HG03103 (cell line): ENCODE measurements at regions not wholly inside any gene's neighbourhood (a gene's known extent, or its start where the extent isn't known, plus 50 kb on each side); places are given as distances from the start of the nearest gene placed in this dataset.

ENCODE experiments used
- ATAC-seq: cut with Tn5 transposase; IDR thresholded peaks from one replicate; pipeline ENCODE4 v1.9.1; 2021; ENCODE audit warnings: low read depth; ENCODE audit not compliant: unreplicated experiment

GRCh38 chr2:126356631-126357030 lies 299.3 kb upstream of the GYPC start:
- no peak for ATAC-seq

DNA sequence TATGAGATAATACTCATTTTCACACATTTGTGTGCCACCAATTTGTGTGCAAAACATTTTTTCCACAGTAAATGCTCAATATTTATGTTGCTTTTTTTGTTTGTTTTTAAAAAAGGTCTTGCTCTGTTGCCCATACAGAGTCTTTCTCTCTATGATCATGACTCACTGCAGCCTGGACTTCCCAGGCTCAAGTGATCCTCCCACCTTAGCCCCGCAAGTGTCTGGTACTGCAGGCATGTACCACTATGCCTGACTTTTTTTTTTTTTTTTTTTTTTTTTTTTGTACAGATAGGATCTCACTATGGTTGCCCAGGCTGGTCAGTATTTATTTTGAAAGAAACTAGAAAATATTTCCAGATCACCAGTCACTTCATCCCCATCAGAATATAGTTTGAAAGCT lies 297.8 kb upstream of the GYPC start:
- ATAC-seq = no peak

DNA sequence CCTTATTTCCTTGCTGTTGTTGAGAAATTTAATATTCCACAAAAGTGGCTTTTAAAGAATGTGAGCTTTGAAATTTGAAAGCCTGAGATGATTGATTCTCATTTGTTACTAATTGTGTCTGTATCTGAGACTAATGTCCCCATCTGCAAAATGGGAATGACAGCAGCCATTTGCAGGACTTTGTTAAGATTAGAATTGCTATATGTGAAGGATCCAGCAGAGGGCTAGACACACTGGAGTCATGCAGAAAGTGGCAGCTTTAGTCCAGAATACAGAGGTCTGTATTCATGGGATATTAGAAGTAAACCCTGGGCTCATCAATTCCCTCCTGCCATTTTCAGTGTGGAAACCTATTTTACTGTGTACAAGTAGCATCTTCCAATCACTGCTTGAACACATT lies 296.5 kb upstream of the GYPC start:
- ATAC-seq = peak; percentile 86

DNA sequence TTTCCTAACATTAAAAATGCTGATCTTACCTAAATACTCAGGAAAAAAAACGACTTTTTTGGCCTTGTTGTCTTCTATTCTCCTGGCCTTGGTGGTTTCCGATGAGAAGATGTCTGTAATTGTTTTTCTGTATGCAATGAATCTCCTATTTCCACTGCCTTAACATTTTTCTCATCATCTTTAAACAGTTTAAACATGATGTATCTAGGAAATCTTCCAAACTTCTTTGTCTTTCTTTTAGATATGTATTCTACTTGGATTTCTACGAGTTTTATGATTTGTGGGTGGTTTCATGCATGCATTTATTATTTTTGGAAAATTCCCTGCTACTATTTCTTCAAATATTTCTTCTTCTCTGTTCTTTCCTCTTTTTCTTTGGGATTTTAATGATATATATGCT lies 288.6 kb upstream of the GYPC start:
- no peak for ATAC-seq

GRCh38 chr2:126368758-126369157 lies 287.2 kb upstream of the GYPC start:
- no peak for ATAC-seq

GRCh38 chr2:126370201-126370600 lies 285.8 kb upstream of the GYPC start:
- no peak for ATAC-seq

DNA sequence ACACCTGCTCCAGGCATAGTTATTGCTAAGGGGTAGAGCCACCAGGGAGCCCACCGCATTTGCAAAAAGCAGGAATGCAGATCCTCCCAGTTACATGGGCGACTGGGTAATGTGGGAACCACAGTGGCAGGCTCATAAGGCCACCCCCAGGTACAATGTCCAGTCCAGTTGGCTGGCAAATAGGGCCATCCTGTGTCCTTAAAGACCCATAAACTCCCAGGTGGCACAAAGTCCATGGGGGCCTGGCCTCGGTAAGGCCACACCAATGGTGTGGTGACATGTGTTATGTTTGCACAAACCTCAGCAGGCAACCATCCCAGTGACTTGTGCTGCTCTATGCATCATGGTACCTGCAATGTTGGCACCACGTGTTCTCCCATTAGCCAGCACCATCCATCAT lies 283.6 kb upstream of the GYPC start:
- no peak for ATAC-seq

DNA sequence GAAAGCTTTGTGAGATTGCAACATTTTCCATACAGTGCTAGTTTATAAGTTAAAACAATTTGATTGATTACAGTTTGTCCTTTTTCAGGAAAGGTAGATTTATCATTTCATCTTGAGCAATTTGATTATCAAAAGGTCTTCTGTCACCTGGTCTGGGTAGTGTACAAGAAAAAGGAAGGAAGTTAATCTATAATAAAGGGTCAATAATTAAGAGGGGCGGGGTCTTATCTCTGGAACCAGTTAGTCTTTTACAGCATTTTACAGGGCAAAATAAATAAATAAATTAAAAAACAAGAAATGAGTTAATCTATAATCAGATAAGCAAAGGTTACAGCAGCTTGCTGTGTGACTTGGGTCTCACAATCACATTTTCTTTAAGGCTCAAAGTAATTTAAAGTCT lies 277.8 kb upstream of the GYPC start:
- no peak for ATAC-seq

GRCh38 chr2:126381091-126381490 lies 274.9 kb upstream of the GYPC start:
- ATAC-seq = no peak

- ATAC-seq = no peak
Measured at GRCh38 chr2:126382998-126383397, 273.0 kb upstream of the GYPC start.

DNA sequence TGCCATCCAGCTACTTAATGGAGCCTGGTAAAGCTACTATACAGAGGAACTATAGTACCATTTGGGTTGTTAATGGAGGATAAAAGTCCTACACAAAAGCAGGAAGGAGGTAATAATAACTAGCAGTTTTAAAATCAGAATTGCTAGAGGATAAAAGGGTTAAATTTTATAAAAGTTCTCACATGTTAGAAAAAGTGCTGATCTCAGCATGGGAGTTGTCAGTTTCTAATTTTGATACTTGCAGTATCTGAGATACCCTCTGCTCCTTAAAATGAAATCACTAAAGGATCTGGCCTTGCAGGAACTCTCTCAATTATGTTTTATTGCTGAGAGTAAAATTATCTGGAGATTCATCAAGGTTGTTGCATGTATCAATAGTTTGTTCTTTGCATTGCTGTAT lies 272.2 kb upstream of the GYPC start:
- no peak for ATAC-seq

GRCh38 chr2:126385441-126385840 lies 270.5 kb upstream of the GYPC start:
- ATAC-seq = no peak

- no peak for ATAC-seq
Measured at GRCh38 chr2:126385983-126386382, 270.0 kb upstream of the GYPC start.

- no peak for ATAC-seq
Measured at GRCh38 chr2:126389446-126389845, 266.5 kb upstream of the GYPC start.

DNA sequence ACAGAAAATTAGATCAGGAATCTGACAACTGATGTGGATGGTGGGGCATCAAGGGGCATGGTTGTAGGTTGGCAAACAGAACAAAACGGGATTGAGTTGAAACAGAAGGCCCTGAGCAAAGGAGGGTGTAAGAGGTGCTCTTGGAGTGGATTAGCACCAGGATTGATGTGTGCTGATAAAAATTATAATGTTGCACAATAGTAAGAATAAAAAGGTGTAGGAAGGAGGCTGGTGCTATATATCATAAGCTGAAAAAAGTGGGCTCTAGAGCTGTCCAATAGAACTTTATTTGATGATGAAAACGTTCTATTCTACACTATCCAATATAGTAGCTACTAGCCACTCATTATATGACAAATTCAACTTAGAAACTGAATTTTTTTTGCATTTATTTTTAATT lies 263.1 kb upstream of the GYPC start:
- ATAC-seq = no peak

DNA sequence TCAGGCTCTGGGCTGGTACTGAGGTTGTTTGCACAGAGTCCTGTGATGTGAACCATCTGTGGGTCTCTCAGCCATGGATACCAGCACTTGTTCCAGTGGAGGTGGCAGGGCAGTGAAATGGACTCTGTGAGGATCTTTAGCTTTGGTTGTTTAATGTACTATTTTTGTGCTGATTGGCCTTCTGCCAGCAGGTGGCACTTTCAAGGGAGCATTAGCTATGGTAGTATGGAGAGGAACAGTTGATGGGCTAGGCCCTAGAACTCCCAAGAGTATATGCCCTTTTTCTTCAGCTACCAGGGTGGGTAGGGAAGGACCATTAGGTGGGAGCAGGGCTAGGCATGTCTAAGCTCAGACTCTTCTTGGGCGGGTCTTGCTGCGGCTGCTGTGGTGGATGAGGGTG lies 257.0 kb upstream of the GYPC start:
- ATAC-seq = no peak

DNA sequence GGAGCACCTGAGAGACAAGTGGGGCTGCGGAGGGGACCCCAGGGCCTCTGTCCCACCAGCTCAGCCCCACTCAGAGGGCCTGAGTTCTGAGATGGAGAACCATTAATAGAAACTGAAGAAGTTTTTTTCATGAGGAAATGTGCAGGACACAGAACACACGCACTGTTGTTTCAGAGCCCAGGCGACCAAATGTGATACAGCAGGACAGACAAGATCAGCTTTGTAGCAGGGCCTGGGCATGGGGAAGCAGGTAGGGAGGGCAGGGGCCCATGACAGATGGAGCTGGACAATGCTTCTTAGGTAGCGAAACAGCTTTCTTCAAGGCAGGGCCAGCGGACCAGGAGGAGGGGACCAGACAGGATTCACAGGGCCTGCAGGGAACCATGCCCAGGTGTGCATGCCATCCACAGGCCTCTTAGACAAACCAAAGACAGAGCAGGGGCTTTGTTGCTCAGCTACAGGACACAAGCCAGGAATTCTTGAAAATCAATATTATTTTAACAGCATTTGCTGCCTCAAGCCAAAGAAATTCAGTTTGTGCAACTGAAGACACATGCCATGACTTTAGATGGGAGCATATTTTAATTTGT lies 252.8 kb upstream of the GYPC start:
- no peak for ATAC-seq

GRCh38 chr2:126406267-126406666 lies 249.7 kb upstream of the GYPC start:
- ATAC-seq = no peak

DNA sequence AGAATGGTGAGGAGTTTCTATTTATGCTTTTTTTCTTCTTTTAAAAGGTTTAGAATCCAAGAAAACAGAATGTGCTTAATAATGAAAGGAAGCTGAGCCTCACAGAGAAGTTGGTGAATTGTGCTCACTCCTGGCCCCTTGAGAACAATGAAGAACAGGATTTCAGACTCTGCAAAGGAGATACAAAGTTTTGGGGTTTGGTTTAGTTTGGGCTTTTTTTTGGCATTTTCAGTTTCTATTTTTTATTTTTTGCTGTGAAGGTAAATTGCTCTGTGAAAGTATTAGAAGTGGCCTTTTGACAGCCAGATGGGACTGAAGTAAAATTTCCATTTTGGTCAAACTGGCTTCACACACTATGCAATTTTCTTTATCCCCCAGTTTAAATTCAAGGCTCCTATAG lies 247.3 kb upstream of the GYPC start:
- ATAC-seq = no peak

GRCh38 chr2:126409850-126410249 lies 246.1 kb upstream of the GYPC start:
- ATAC-seq = no peak

- ATAC-seq = no peak
Measured at GRCh38 chr2:126413079-126413478, 242.9 kb upstream of the GYPC start.

GRCh38 chr2:126419403-126419802 lies 236.6 kb upstream of the GYPC start:
- ATAC-seq = no peak

GRCh38 chr2:126425943-126426342 lies 230.0 kb upstream of the GYPC start:
- ATAC-seq = no peak
